H9 (cell line): ENCODE measurements at regions not wholly inside any gene's neighbourhood (a gene's known extent, or its start where the extent isn't known, plus 50 kb on each side); places are given as distances from the start of the nearest gene placed in this dataset.

Experiments
- DNase-seq: peaks from one replicate; pipeline ENCODE4 v3.0.0-alpha.2; 2017
- H2AFZ ChIP-seq: one replicate; pipeline ENCODE4 v1.6.1; 2013; ENCODE audit warnings: mild to moderate bottlenecking, low read length, control low read depth, moderate library complexity
- H2AK5ac ChIP-seq: 2 replicates; pipeline ENCODE4 v1.6.1; 2013; ENCODE audit warnings: low read length, control low read depth, mixed read lengths; ENCODE audit not compliant: insufficient read length
- H2BK120ac ChIP-seq: one replicate; pipeline ENCODE4 v1.6.1; 2013; ENCODE audit warnings: low read depth, mild to moderate bottlenecking, low read length, control low read depth, inconsistent platforms; ENCODE audit not compliant: poor library complexity, severe bottlenecking
- H2BK12ac ChIP-seq: 2 replicates; pipeline ENCODE4 v1.6.1; 2013; ENCODE audit warnings: low read length, control low read depth, mixed read lengths, low read depth; ENCODE audit not compliant: insufficient read length
- H2BK15ac ChIP-seq: 2 replicates; pipeline ENCODE4 v1.6.1; 2013; ENCODE audit warnings: low read depth, low read length, control low read depth
- H2BK20ac ChIP-seq: one replicate; pipeline ENCODE4 v1.6.1; 2013; ENCODE audit warnings: low read depth, mild to moderate bottlenecking, low read length, control low read depth, inconsistent platforms; ENCODE audit not compliant: poor library complexity, severe bottlenecking
- H2BK5ac ChIP-seq: 2 replicates; pipeline ENCODE4 v1.6.1; 2013; ENCODE audit warnings: low read length, control low read depth, mixed read lengths; ENCODE audit not compliant: insufficient read length
- H3K14ac ChIP-seq: 2 replicates; pipeline ENCODE4 v1.6.1; 2013; ENCODE audit warnings: low read length, control low read depth; ENCODE audit not compliant: insufficient read depth
- H3K18ac ChIP-seq: 2 replicates; pipeline ENCODE4 v1.6.1; 2013; ENCODE audit warnings: low read depth, mild to moderate bottlenecking, mixed read lengths, low read length, control low read depth; ENCODE audit not compliant: insufficient read length
- H3K23ac ChIP-seq: 2 replicates; pipeline ENCODE4 v1.6.1; 2013; ENCODE audit warnings: low read length, control low read depth, mixed read lengths, low read depth; ENCODE audit not compliant: insufficient read length
- H3K23me2 ChIP-seq: 2 replicates; pipeline ENCODE4 v1.6.1; 2013; ENCODE audit warnings: low read depth, mild to moderate bottlenecking, mixed read lengths, low read length, control low read depth; ENCODE audit not compliant: insufficient read length, poor library complexity, severe bottlenecking
- H3K27ac ChIP-seq: 2 replicates; pipeline ENCODE4 v1.5.1; 2013; ENCODE audit warnings: low read length, control low read depth, mixed read lengths, low read depth; ENCODE audit not compliant: insufficient read length
- H3K27me3 ChIP-seq: 2 replicates; pipeline ENCODE4 v1.6.1; 2013; ENCODE audit warnings: low read length, control low read depth, inconsistent platforms; ENCODE audit not compliant: insufficient read depth
- H3K4ac ChIP-seq: 2 replicates; pipeline ENCODE4 v1.6.1; 2013; ENCODE audit warnings: low read depth, mild to moderate bottlenecking, control low read depth, inconsistent platforms, low read length, moderate library complexity
- H3K4me1 ChIP-seq: 2 replicates; pipeline ENCODE4 v1.6.1; 2013; ENCODE audit warnings: low read length, control low read depth, inconsistent platforms; ENCODE audit not compliant: insufficient read depth
- H3K4me2 ChIP-seq: 2 replicates; pipeline ENCODE4 v1.6.1; 2013; ENCODE audit warnings: low read length, control low read depth, mixed read lengths; ENCODE audit not compliant: insufficient read length, insufficient read depth
- H3K56ac ChIP-seq: 2 replicates; pipeline ENCODE4 v1.6.1; 2013; ENCODE audit warnings: low read depth, mild to moderate bottlenecking, mixed read lengths, low read length, control low read depth; ENCODE audit not compliant: insufficient read length
- H3K79me1 ChIP-seq: 2 replicates; pipeline ENCODE4 v1.6.1; 2013; ENCODE audit warnings: low read depth, mild to moderate bottlenecking, moderate library complexity, low read length, control low read depth, inconsistent platforms; ENCODE audit not compliant: insufficient read depth, poor library complexity, severe bottlenecking
- H3K79me2 ChIP-seq: 2 replicates; pipeline ENCODE4 v1.6.1; 2013; ENCODE audit warnings: low read length, control low read depth, inconsistent platforms; ENCODE audit not compliant: insufficient read depth
- H3K9ac ChIP-seq: 2 replicates; pipeline ENCODE4 v1.6.1; 2013; ENCODE audit warnings: low read length, control low read depth, mixed read lengths; ENCODE audit not compliant: insufficient read length; ENCODE audit errors: extremely low read depth
- H3K9me3 ChIP-seq: one replicate; pipeline ENCODE4 v1.6.1; 2013; ENCODE audit warnings: low read depth, low read length, inconsistent platforms; ENCODE audit not compliant: control insufficient read depth
- H3T11ph ChIP-seq: one replicate; pipeline ENCODE4 v1.6.1; 2013; ENCODE audit warnings: mild to moderate bottlenecking, low read length, control low read depth, inconsistent platforms
- H4K20me1 ChIP-seq: one replicate; pipeline ENCODE4 v1.6.1; 2013; ENCODE audit not compliant: control insufficient read depth, insufficient read length, insufficient read depth
- H4K5ac ChIP-seq: 2 replicates; pipeline ENCODE4 v1.6.1; 2013; ENCODE audit warnings: low read depth, mild to moderate bottlenecking, mixed read lengths, low read length, control low read depth; ENCODE audit not compliant: insufficient read length
- H4K8ac ChIP-seq: replicated peaks from 2 replicates; pipeline ENCODE4 v1.6.1; 2013; ENCODE audit warnings: low read length, control low read depth, mixed read lengths, low read depth; ENCODE audit not compliant: insufficient read length
- H4K91ac ChIP-seq: 2 replicates; pipeline ENCODE4 v1.6.1; 2013; ENCODE audit warnings: low read depth, mild to moderate bottlenecking, moderate library complexity, mixed read lengths, low read length, control low read depth; ENCODE audit not compliant: insufficient read length
- H3K27ac Mint-ChIP-seq, 3 experiments: 2 replicates in 2 of 3; 3 replicates in 1 of 3; pipeline ENCODE4 v1.8.0; 2020 to 2021; ENCODE audit warnings: mixed read lengths in 3 of 3, mild to moderate bottlenecking in 1 of 3, moderate library complexity in 1 of 3
- H3K27me3 Mint-ChIP-seq: 2 replicates; pipeline ENCODE4 v1.8.0; 2021; ENCODE audit warnings: low read depth, mild to moderate bottlenecking, moderate library complexity, mixed read lengths
- H3K36me3 Mint-ChIP-seq, 3 experiments: 2 replicates in 2 of 3; 3 replicates in 1 of 3; pipeline ENCODE4 v1.8.0; 2020 to 2021; ENCODE audit warnings: low read depth in 3 of 3, mixed read lengths in 3 of 3; ENCODE audit not compliant: insufficient read depth in 1 of 3
- H3K4me1 Mint-ChIP-seq, 2 experiments: 2 replicates each; pipeline ENCODE4 v1.8.0; 2020; ENCODE audit warnings: mixed read lengths in 2 of 2
- H3K4me3 Mint-ChIP-seq, 2 experiments: 2 replicates in 1 of 2; 3 replicates in 1 of 2; pipeline ENCODE4 v1.8.0; 2020 to 2021; ENCODE audit warnings: mild to moderate bottlenecking in 2 of 2, mixed read lengths in 2 of 2, moderate library complexity in 1 of 2
- H3K9me3 Mint-ChIP-seq, 2 experiments: 2 replicates in 1 of 2; 3 replicates in 1 of 2; pipeline ENCODE4 v1.8.0; 2020; ENCODE audit warnings: mild to moderate bottlenecking in 2 of 2, mixed read lengths in 2 of 2, moderate library complexity in 1 of 2
- CTCF ChIP-seq: fragments of 200-600 bp; sonication (generic); conservative IDR thresholded peaks from 3 replicates; pipeline ENCODE4 v1.8.0; 2021; ENCODE audit warnings: antibody characterized with exemption, mild to moderate bottlenecking
- WGBS: extraction: QIAGEN DNeasy Blood & Tissue Kit; methylation state at CpG from one replicate; pipeline ENCODE4 v1.1.7; 2013; ENCODE audit warnings: missing lambda C conversion rate, low lambda C conversion rate, mixed read lengths; ENCODE audit not compliant: insufficient read length; ENCODE audit errors: extremely low coverage; 5-methylcytosine and 5-hydroxymethylcytosine counted together

- Histone ChIP-seq H3K27me3 (peaks cover 28% of the 10 kb centered on the region), H3K9ac (no peak overlapping the region), H2BK5ac (no peak overlapping the region), H2AK5ac (no peak overlapping the region), H2BK12ac (no peak overlapping the region), H3K14ac (no peak overlapping the region), H2AFZ (no peak overlapping the region), H3K27ac (no peak overlapping the region), H3K23me2 (no peaks in the 10 kb centered on the region), H3K4ac (no peak overlapping the region), H3K23ac (no peak overlapping the region), H2BK20ac (no peak overlapping the region), H3K56ac (no peak overlapping the region), H3K18ac (no peak overlapping the region), H3K79me2 (no peaks in the 10 kb centered on the region), H4K5ac (no peak overlapping the region), H2BK120ac (no peak overlapping the region), H3T11ph (no peak overlapping the region), H3K9me3 (no peaks in the 10 kb centered on the region), H4K8ac (no peak overlapping the region), H3K4me1 (peaks cover 2% of the 10 kb centered on the region; the same call in 1 of the 2 replicates), H2BK15ac (no peak overlapping the region), H3K4me2 (no peak overlapping the region), H3K79me1 (no peaks in the 10 kb centered on the region), H4K91ac (no peak overlapping the region), H4K20me1 (no peaks in the 10 kb centered on the region)
- Mint-ChIP-seq H3K4me3 (no peak overlapping the region), H3K27me3 (peaks cover 94% of the 10 kb centered on the region), H3K4me1 (peaks cover 35 to 44% of the 10 kb centered on the region in 2 experiments), H3K36me3 (no peaks in the 10 kb centered on the region), H3K9me3 (no peaks in the 10 kb centered on the region; a peak in 2 of 5 replicates), H3K27ac (no peak overlapping the region)
- DNase-seq: no peak
- no peak for TF ChIP-seq CTCF
- no CpG with 5 or more reads among the region's 8 CpGs for WGBS
Observed at GRCh38 chr16:86292942-86293341, 217.4 kb upstream of the FOXF1 start.
